ENCODE measurements at regions not wholly inside any gene's neighbourhood (a gene's known extent, or its start where the extent isn't known, plus 50 kb on each side); places are given as distances from the start of the nearest gene placed in this dataset.

DNA sequence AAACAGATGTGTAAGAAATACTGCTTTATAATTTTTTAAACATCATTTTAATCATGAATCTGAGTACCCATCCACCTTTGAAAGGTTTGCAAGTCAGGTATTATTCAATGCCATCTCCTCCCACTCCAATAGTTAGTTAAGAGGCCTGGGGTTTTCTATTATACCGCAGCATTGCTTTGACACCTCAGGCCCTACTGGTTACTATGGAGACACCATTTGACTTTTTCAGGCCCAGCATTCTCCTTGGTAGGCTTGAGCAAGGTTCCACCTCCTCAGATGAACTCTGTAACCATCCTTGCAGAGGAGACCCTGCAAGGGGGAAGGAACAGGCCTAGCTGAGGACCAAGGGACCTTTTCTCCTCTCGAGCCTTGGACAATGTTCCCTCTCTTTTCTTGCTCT is 326.9 kb upstream of the NPSR1 start (continued):
- TF ChIP-seq, protein P1, sequence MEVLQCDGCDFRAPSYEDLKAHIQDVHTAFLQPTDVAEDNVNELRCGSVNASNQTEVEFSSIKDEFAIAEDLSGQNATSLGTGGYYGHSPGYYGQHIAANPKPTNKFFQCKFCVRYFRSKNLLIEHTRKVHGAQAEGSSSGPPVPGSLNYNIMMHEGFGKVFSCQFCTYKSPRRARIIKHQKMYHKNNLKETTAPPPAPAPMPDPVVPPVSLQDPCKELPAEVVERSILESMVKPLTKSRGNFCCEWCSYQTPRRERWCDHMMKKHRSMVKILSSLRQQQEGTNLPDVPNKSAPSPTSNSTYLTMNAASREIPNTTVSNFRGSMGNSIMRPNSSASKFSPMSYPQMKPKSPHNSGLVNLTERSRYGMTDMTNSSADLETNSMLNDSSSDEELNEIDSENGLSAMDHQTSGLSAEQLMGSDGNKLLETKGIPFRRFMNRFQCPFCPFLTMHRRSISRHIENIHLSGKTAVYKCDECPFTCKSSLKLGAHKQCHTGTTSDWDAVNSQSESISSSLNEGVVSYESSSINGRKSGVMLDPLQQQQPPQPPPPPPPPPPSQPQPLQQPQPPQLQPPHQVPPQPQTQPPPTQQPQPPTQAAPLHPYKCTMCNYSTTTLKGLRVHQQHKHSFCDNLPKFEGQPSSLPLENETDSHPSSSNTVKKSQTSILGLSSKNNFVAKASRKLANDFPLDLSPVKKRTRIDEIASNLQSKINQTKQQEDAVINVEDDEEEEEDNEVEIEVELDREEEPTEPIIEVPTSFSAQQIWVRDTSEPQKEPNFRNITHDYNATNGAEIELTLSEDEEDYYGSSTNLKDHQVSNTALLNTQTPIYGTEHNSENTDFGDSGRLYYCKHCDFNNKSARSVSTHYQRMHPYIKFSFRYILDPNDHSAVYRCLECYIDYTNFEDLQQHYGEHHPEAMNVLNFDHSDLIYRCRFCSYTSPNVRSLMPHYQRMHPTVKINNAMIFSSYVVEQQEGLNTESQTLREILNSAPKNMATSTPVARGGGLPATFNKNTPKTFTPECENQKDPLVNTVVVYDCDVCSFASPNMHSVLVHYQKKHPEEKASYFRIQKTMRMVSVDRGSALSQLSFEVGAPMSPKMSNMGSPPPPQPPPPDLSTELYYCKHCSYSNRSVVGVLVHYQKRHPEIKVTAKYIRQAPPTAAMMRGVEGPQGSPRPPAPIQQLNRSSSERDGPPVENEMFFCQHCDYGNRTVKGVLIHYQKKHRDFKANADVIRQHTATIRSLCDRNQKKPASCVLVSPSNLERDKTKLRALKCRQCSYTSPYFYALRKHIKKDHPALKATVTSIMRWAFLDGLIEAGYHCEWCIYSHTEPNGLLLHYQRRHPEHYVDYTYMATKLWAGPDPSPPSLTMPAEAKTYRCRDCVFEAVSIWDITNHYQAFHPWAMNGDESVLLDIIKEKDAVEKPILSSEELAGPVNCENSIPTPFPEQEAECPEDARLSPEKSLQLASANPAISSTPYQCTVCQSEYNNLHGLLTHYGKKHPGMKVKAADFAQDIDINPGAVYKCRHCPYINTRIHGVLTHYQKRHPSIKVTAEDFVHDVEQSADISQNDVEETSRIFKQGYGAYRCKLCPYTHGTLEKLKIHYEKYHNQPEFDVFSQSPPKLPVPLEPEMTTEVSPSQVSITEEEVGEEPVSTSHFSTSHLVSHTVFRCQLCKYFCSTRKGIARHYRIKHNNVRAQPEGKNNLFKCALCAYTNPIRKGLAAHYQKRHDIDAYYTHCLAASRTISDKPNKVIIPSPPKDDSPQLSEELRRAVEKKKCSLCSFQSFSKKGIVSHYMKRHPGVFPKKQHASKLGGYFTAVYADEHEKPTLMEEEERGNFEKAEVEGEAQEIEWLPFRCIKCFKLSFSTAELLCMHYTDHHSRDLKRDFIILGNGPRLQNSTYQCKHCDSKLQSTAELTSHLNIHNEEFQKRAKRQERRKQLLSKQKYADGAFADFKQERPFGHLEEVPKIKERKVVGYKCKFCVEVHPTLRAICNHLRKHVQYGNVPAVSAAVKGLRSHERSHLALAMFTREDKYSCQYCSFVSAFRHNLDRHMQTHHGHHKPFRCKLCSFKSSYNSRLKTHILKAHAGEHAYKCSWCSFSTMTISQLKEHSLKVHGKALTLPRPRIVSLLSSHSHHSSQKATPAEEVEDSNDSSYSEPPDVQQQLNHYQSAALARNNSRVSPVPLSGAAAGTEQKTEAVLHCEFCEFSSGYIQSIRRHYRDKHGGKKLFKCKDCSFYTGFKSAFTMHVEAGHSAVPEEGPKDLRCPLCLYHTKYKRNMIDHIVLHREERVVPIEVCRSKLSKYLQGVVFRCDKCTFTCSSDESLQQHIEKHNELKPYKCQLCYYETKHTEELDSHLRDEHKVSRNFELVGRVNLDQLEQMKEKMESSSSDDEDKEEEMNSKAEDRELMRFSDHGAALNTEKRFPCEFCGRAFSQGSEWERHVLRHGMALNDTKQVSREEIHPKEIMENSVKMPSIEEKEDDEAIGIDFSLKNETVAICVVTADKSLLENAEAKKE (CRISPR knock-in tag; IDR thresholded peaks at IDR 0.05) = no peak
- TF ChIP-seq STAT1 (IDR thresholded peaks at IDR 0.05; ENCODE audit: unreplicated experiment) = no peak
- TF ChIP-seq, protein P2, sequence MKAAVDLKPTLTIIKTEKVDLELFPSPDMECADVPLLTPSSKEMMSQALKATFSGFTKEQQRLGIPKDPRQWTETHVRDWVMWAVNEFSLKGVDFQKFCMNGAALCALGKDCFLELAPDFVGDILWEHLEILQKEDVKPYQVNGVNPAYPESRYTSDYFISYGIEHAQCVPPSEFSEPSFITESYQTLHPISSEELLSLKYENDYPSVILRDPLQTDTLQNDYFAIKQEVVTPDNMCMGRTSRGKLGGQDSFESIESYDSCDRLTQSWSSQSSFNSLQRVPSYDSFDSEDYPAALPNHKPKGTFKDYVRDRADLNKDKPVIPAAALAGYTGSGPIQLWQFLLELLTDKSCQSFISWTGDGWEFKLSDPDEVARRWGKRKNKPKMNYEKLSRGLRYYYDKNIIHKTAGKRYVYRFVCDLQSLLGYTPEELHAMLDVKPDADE (IDR thresholded peaks at IDR 0.05) = no peak
- TF ChIP-seq, protein P3, sequence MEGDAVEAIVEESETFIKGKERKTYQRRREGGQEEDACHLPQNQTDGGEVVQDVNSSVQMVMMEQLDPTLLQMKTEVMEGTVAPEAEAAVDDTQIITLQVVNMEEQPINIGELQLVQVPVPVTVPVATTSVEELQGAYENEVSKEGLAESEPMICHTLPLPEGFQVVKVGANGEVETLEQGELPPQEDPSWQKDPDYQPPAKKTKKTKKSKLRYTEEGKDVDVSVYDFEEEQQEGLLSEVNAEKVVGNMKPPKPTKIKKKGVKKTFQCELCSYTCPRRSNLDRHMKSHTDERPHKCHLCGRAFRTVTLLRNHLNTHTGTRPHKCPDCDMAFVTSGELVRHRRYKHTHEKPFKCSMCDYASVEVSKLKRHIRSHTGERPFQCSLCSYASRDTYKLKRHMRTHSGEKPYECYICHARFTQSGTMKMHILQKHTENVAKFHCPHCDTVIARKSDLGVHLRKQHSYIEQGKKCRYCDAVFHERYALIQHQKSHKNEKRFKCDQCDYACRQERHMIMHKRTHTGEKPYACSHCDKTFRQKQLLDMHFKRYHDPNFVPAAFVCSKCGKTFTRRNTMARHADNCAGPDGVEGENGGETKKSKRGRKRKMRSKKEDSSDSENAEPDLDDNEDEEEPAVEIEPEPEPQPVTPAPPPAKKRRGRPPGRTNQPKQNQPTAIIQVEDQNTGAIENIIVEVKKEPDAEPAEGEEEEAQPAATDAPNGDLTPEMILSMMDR (conservative IDR thresholded peaks at IDR 0.05; ENCODE audit: low read depth in 2 of 2) = no peak

DNA sequence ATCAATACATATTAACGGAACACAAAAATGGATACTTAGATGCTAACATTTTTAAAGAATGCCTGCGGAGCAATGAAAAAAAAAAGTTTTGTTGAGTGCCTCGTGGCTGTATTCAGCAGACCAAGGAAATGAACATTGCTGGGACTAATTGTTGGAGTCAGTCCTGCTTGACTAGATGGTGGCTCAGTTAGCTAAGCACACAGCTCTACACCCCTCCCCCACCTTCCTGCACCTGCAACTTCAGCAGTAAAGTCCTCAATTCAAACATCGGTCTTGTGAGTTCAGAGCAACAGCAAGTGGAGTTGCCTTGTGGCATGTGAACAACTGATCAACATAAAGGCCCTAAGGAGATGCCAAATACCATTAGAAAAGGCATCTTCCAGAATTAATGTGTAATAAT is 326.0 kb upstream of the NPSR1 start:
- no peaks in the 10 kb centered on the region for H3K36me3 Mint-ChIP-seq (ENCODE audit: low read depth)
- no peak overlapping the region for H2AFZ ChIP-seq
- H3K27me3 Mint-ChIP-seq (ENCODE audit: insufficient read depth, low read depth, poor library complexity) = no peaks in the 10 kb centered on the region
- DNase-seq (ENCODE audit: low spot score) (peak; percentile 28), ATAC-seq (no peak)
- no peaks in the 10 kb centered on the region for H4K20me1 ChIP-seq (replicated peaks; ENCODE audit: insufficient read depth)
- H3K27ac Mint-ChIP-seq = no peak overlapping the region
- H3K9me2 ChIP-seq (ENCODE audit: insufficient read depth) = peaks cover 6% of the 10 kb centered on the region; the same call in 1 of the 2 replicates
- no peak overlapping the region for H3K4me3 Mint-ChIP-seq
- H3F3A ChIP-seq (replicated peaks; ENCODE audit: low read depth) = no peaks in the 10 kb centered on the region
- H3K36me3 ChIP-seq (ENCODE audit: insufficient read depth) = no peaks in the 10 kb centered on the region
- no peaks in the 10 kb centered on the region for H3K79me2 ChIP-seq (replicated peaks; ENCODE audit: insufficient read depth)
- no peak overlapping the region for H3K27ac ChIP-seq (ENCODE audit: low read depth)
- H3K4me1 Mint-ChIP-seq = peaks cover 4% of the 10 kb centered on the region; the same call in 2 of the 3 replicates
- no peak overlapping the region for H3K4me3 ChIP-seq
- H3K9me3 Mint-ChIP-seq = no peaks in the 10 kb centered on the region
- no peak overlapping the region for H3K4me2 ChIP-seq
- H3K27me3 ChIP-seq (ENCODE audit: insufficient read depth) = no peaks in the 10 kb centered on the region
- H3K4me1 ChIP-seq (ENCODE audit: insufficient read depth) = peaks cover 9% of the 10 kb centered on the region
- TF ChIP-seq ZNF114 (CRISPR knock-in tag; IDR thresholded peaks at IDR 0.05) (no peak), CREB1 (CRISPR knock-in tag; IDR thresholded peaks at IDR 0.05; ENCODE audit: low read depth) (no peak), EZH2phosphoT487 (IDR thresholded peaks at IDR 0.05; ENCODE audit: unreplicated experiment) (no peak), ZNF331 (CRISPR knock-in tag; IDR thresholded peaks at IDR 0.05; ENCODE audit: low read depth) (no peak), POLR2AphosphoS5 (IDR thresholded peaks at IDR 0.05; ENCODE audit: low read depth) (no peak)
- TF ChIP-seq, protein P4, sequence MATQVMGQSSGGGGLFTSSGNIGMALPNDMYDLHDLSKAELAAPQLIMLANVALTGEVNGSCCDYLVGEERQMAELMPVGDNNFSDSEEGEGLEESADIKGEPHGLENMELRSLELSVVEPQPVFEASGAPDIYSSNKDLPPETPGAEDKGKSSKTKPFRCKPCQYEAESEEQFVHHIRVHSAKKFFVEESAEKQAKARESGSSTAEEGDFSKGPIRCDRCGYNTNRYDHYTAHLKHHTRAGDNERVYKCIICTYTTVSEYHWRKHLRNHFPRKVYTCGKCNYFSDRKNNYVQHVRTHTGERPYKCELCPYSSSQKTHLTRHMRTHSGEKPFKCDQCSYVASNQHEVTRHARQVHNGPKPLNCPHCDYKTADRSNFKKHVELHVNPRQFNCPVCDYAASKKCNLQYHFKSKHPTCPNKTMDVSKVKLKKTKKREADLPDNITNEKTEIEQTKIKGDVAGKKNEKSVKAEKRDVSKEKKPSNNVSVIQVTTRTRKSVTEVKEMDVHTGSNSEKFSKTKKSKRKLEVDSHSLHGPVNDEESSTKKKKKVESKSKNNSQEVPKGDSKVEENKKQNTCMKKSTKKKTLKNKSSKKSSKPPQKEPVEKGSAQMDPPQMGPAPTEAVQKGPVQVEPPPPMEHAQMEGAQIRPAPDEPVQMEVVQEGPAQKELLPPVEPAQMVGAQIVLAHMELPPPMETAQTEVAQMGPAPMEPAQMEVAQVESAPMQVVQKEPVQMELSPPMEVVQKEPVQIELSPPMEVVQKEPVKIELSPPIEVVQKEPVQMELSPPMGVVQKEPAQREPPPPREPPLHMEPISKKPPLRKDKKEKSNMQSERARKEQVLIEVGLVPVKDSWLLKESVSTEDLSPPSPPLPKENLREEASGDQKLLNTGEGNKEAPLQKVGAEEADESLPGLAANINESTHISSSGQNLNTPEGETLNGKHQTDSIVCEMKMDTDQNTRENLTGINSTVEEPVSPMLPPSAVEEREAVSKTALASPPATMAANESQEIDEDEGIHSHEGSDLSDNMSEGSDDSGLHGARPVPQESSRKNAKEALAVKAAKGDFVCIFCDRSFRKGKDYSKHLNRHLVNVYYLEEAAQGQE (IDR thresholded peaks at IDR 0.05; ENCODE audit: unreplicated experiment) = no peak

Data from GM23338 (cell line).